ENCODE measurements at regions not wholly inside any gene's neighbourhood (a gene's known extent, or its start where the extent isn't known, plus 50 kb on each side); places are given as distances from the start of the nearest gene placed in this dataset.

GRCh38 chr10:117631276-117632145, 89.0 kb downstream of the EMX2 start:
- in situ Hi-C loops (cut with HindIII; ENCODE audit: low sequenced_read_pairs) = no loop called here
- peak; percentile 93 for DNase-seq (ENCODE audit: low spot score)

GRCh38 chr10:117632406-117632805, 89.9 kb downstream of the EMX2 start:
- no peak for DNase-seq (ENCODE audit: low spot score)
- in situ Hi-C loops (cut with HindIII; ENCODE audit: low sequenced_read_pairs) = no loop called here

- DNase-seq (ENCODE audit: low spot score) = peak; percentile 90
- in situ Hi-C loops (cut with HindIII; ENCODE audit: low sequenced_read_pairs) = no loop called here
Measured at GRCh38 chr10:117635826-117636225, 93.3 kb downstream of the EMX2 start.

- in situ Hi-C loops (cut with HindIII; ENCODE audit: low sequenced_read_pairs) = no loop called here
- DNase-seq (ENCODE audit: low spot score) = no peak
Measured at GRCh38 chr10:117638200-117638599, 95.7 kb downstream of the EMX2 start.

- in situ Hi-C loops (cut with HindIII; ENCODE audit: low sequenced_read_pairs) = no loop called here
- no peak for DNase-seq (ENCODE audit: low spot score)
Measured at GRCh38 chr10:117638664-117639200, 96.2 kb downstream of the EMX2 start.

GRCh38 chr10:117640406-117640805, 97.9 kb downstream of the EMX2 start:
- in situ Hi-C loops (cut with HindIII; ENCODE audit: low sequenced_read_pairs) = no loop called here
- DNase-seq (ENCODE audit: low spot score) = no peak

- DNase-seq (ENCODE audit: low spot score) = peak; percentile 56
- in situ Hi-C loops (cut with HindIII; ENCODE audit: low sequenced_read_pairs) = no loop called here
Measured at GRCh38 chr10:117646718-117647117, 104.2 kb downstream of the EMX2 start.

- in situ Hi-C loops (cut with HindIII; ENCODE audit: low sequenced_read_pairs) = no loop called here
- peak; percentile 24 for DNase-seq (ENCODE audit: low spot score)
Measured at GRCh38 chr10:117647306-117647705, 104.8 kb downstream of the EMX2 start.

GRCh38 chr10:117651121-117651520, 108.6 kb downstream of the EMX2 start:
- DNase-seq (ENCODE audit: low spot score) = no peak
- in situ Hi-C loops (cut with HindIII; ENCODE audit: low sequenced_read_pairs) = no loop called here

- DNase-seq (ENCODE audit: low spot score) = no peak
- in situ Hi-C loops (cut with HindIII; ENCODE audit: low sequenced_read_pairs) = no loop called here
Measured at GRCh38 chr10:117652228-117653169, 110.0 kb downstream of the EMX2 start.

GRCh38 chr10:117653170-117653515, 110.6 kb downstream of the EMX2 start:
- in situ Hi-C loops (cut with HindIII; ENCODE audit: low sequenced_read_pairs) = no loop called here
- no peak for DNase-seq (ENCODE audit: low spot score)

GRCh38 chr10:117654105-117654504, 111.6 kb downstream of the EMX2 start:
- in situ Hi-C loops (cut with HindIII; ENCODE audit: low sequenced_read_pairs) = no loop called here
- no peak for DNase-seq (ENCODE audit: low spot score)

GRCh38 chr10:117656385-117657367, 114.1 kb downstream of the EMX2 start:
- in situ Hi-C loops (cut with HindIII; ENCODE audit: low sequenced_read_pairs) = no loop called here
- DNase-seq (ENCODE audit: low spot score) = no peak

GRCh38 chr10:117661316-117661715, 118.8 kb downstream of the EMX2 start:
- in situ Hi-C loops (cut with HindIII; ENCODE audit: low sequenced_read_pairs) = no loop called here
- no peak for DNase-seq (ENCODE audit: low spot score)

- DNase-seq (ENCODE audit: low spot score) = no peak
- in situ Hi-C loops (cut with HindIII; ENCODE audit: low sequenced_read_pairs) = no loop called here
Measured at GRCh38 chr10:117662126-117662525, 119.6 kb downstream of the EMX2 start.

GRCh38 chr10:117662751-117663540, 120.4 kb downstream of the EMX2 start:
- DNase-seq (ENCODE audit: low spot score) = no peak
- in situ Hi-C loops (cut with HindIII; ENCODE audit: low sequenced_read_pairs) = no loop called here

- no peak for DNase-seq (ENCODE audit: low spot score)
- in situ Hi-C loops (cut with HindIII; ENCODE audit: low sequenced_read_pairs) = no loop called here
Measured at GRCh38 chr10:117663750-117664149, 121.2 kb downstream of the EMX2 start.

GRCh38 chr10:117664288-117664687, 121.7 kb downstream of the EMX2 start:
- DNase-seq (ENCODE audit: low spot score) = no peak
- in situ Hi-C loops (cut with HindIII; ENCODE audit: low sequenced_read_pairs) = no loop called here

Data from G401 (cell line).